ENCODE measurements at regions not wholly inside any gene's neighbourhood (a gene's known extent, or its start where the extent isn't known, plus 50 kb on each side); places are given as distances from the start of the nearest gene placed in this dataset.

GRCh38 chr6:100096341-100096740 lies 102.3 kb upstream of the MCHR2 start:
- no peak for TF ChIP-seq CTCF (IDR thresholded peaks at IDR 0.05; ENCODE audit: insufficient read depth, low read length, poor library complexity, severe bottlenecking)
- no peak for TF ChIP-seq EZH2phosphoT487 (conservative IDR thresholded peaks at IDR 0.05; ENCODE audit: low read length)
- H3F3A ChIP-seq (ENCODE audit: insufficient read depth), result no peaks in the 10 kb centered on the region
- H3K9ac ChIP-seq (ENCODE audit: low read length), result no peak overlapping the region
- no peaks in the 10 kb centered on the region for H4K20me1 ChIP-seq (ENCODE audit: low read depth, low read length)
- no peaks in the 10 kb centered on the region for H3K9me3 ChIP-seq (ENCODE audit: insufficient read depth, low read length)
- no peaks in the 10 kb centered on the region for H3K79me2 ChIP-seq (ENCODE audit: insufficient read depth, low read length)
- H3K27me3 ChIP-seq (ENCODE audit: low read length), result no peaks in the 10 kb centered on the region
- no peaks in the 10 kb centered on the region for H3K9me2 ChIP-seq (replicated peaks; ENCODE audit: insufficient read depth, low read length)
- no peak overlapping the region for H3K27ac ChIP-seq (ENCODE audit: low read depth, low read length)
- no peak overlapping the region for H2AFZ ChIP-seq (ENCODE audit: low read depth, low read length, severe bottlenecking)
- no peak overlapping the region for H3K4me2 ChIP-seq (ENCODE audit: low read depth, low read length, poor library complexity, severe bottlenecking)
- no peaks in the 10 kb centered on the region for H3K36me3 ChIP-seq (ENCODE audit: low read length)
- no peak overlapping the region for H3K4me3 ChIP-seq (ENCODE audit: insufficient read depth, low read length, poor library complexity, severe bottlenecking)

- no peak overlapping the region for H2AFZ ChIP-seq (ENCODE audit: low read depth, low read length, severe bottlenecking)
- no peaks in the 10 kb centered on the region for H4K20me1 ChIP-seq (ENCODE audit: low read depth, low read length)
- H3K27ac ChIP-seq (ENCODE audit: low read depth, low read length), result no peak overlapping the region
- no peak overlapping the region for H3K4me2 ChIP-seq (ENCODE audit: low read depth, low read length, poor library complexity, severe bottlenecking)
- no peaks in the 10 kb centered on the region for H3F3A ChIP-seq (ENCODE audit: insufficient read depth)
- H3K9ac ChIP-seq (ENCODE audit: low read length), result no peak overlapping the region
- no peaks in the 10 kb centered on the region for H3K79me2 ChIP-seq (ENCODE audit: insufficient read depth, low read length)
- no peaks in the 10 kb centered on the region for H3K9me2 ChIP-seq (replicated peaks; ENCODE audit: insufficient read depth, low read length)
- H3K9me3 ChIP-seq (ENCODE audit: insufficient read depth, low read length), result no peaks in the 10 kb centered on the region
- no peaks in the 10 kb centered on the region for H3K36me3 ChIP-seq (ENCODE audit: low read length)
- no peaks in the 10 kb centered on the region for H3K27me3 ChIP-seq (ENCODE audit: low read length)
- H3K4me3 ChIP-seq (ENCODE audit: insufficient read depth, low read length, poor library complexity, severe bottlenecking), result no peak overlapping the region
- TF ChIP-seq EZH2phosphoT487 (conservative IDR thresholded peaks at IDR 0.05; ENCODE audit: low read length) (no peak), CTCF (IDR thresholded peaks at IDR 0.05; ENCODE audit: insufficient read depth, low read length, poor library complexity, severe bottlenecking) (no peak)
Observed at GRCh38 chr6:100093405-100093804, 99.4 kb upstream of the MCHR2 start.

- H3K79me2 ChIP-seq (ENCODE audit: insufficient read depth, low read length), result no peaks in the 10 kb centered on the region
- no peak overlapping the region for H3K27ac ChIP-seq (ENCODE audit: low read depth, low read length)
- TF ChIP-seq EZH2phosphoT487 (conservative IDR thresholded peaks at IDR 0.05; ENCODE audit: low read length), result no peak
- no peak for TF ChIP-seq CTCF (IDR thresholded peaks at IDR 0.05; ENCODE audit: insufficient read depth, low read length, poor library complexity, severe bottlenecking)
- no peaks in the 10 kb centered on the region for H3K27me3 ChIP-seq (ENCODE audit: low read length)
- H2AFZ ChIP-seq (ENCODE audit: low read depth, low read length, severe bottlenecking), result no peak overlapping the region
- H3K4me3 ChIP-seq (ENCODE audit: insufficient read depth, low read length, poor library complexity, severe bottlenecking), result no peak overlapping the region
- no peaks in the 10 kb centered on the region for H3F3A ChIP-seq (ENCODE audit: insufficient read depth)
- no peaks in the 10 kb centered on the region for H4K20me1 ChIP-seq (ENCODE audit: low read depth, low read length)
- H3K9me3 ChIP-seq (ENCODE audit: insufficient read depth, low read length), result no peaks in the 10 kb centered on the region
- no peak overlapping the region for H3K4me2 ChIP-seq (ENCODE audit: low read depth, low read length, poor library complexity, severe bottlenecking)
- no peaks in the 10 kb centered on the region for H3K36me3 ChIP-seq (ENCODE audit: low read length)
- H3K9me2 ChIP-seq (replicated peaks; ENCODE audit: insufficient read depth, low read length), result no peaks in the 10 kb centered on the region
- no peak overlapping the region for H3K9ac ChIP-seq (ENCODE audit: low read length)
Observed at GRCh38 chr6:100088009-100088408, 94.0 kb upstream of the MCHR2 start.

- Histone ChIP-seq H3K27me3 (ENCODE audit: low read length) (no peaks in the 10 kb centered on the region), H4K20me1 (ENCODE audit: low read depth, low read length) (no peaks in the 10 kb centered on the region), H3F3A (ENCODE audit: insufficient read depth) (no peaks in the 10 kb centered on the region), H3K9me2 (replicated peaks; ENCODE audit: insufficient read depth, low read length) (no peaks in the 10 kb centered on the region), H3K9me3 (ENCODE audit: insufficient read depth, low read length) (no peaks in the 10 kb centered on the region), H2AFZ (ENCODE audit: low read depth, low read length, severe bottlenecking) (no peak overlapping the region), H3K4me3 (ENCODE audit: insufficient read depth, low read length, poor library complexity, severe bottlenecking) (no peak overlapping the region), H3K36me3 (ENCODE audit: low read length) (no peaks in the 10 kb centered on the region), H3K9ac (ENCODE audit: low read length) (no peak overlapping the region), H3K27ac (ENCODE audit: low read depth, low read length) (no peak overlapping the region), H3K4me2 (ENCODE audit: low read depth, low read length, poor library complexity, severe bottlenecking) (no peak overlapping the region), H3K79me2 (ENCODE audit: insufficient read depth, low read length) (no peaks in the 10 kb centered on the region)
- TF ChIP-seq EZH2phosphoT487 (conservative IDR thresholded peaks at IDR 0.05; ENCODE audit: low read length) (no peak), CTCF (IDR thresholded peaks at IDR 0.05; ENCODE audit: insufficient read depth, low read length, poor library complexity, severe bottlenecking) (no peak)
Observed at GRCh38 chr6:100084991-100085364, 91.0 kb upstream of the MCHR2 start.
